Kidney (tissue), 13 donors: ENCODE measurements at regions not wholly inside any gene's neighbourhood (a gene's known extent, or its start where the extent isn't known, plus 50 kb on each side); places are given as distances from the start of the nearest gene placed in this dataset.
"Not testable (repeated sequence)": the region's sequence is repeated elsewhere in the genome, so short reads cannot be mapped to it uniquely, and the experiment has no call there.

Experiments
- DNase-seq, 5 donors: peaks; one replicate each; pipeline ENCODE4 v3.0.0-alpha.2; 2013 to 2020
- FAIRE-seq: peaks from 2 replicates; lab custom pipeline; 2012; peaks lifted over from hg19 to GRCh38; lab: Jason Lieb, UNC
- H3K27ac ChIP-seq, 2 donors: one replicate each; pipeline ENCODE4 v1.7.0; 2013; ENCODE audit warnings: low read depth in 2 of 2, low read length in 2 of 2, inconsistent platforms in 1 of 2
- H3K27me3 ChIP-seq: one replicate; pipeline ENCODE4 v1.7.1; 2013; ENCODE audit warnings: low read length, inconsistent platforms; ENCODE audit not compliant: control insufficient read depth, insufficient read depth
- H3K36me3 ChIP-seq, 3 donors: one replicate each; pipeline versions ENCODE4 v1.7.0 to v1.7.1; 2013; ENCODE audit warnings: low read length in 3 of 3, control low read depth in 1 of 3, inconsistent platforms in 1 of 3; ENCODE audit not compliant: insufficient read depth in 3 of 3, control insufficient read depth in 2 of 3
- H3K4me1 ChIP-seq, 3 donors: one replicate each; pipeline versions ENCODE4 v1.7.0 to v1.7.1; 2013; ENCODE audit warnings: low read length in 3 of 3, inconsistent platforms in 1 of 3, low read depth in 1 of 3; ENCODE audit not compliant: control insufficient read depth in 2 of 3, insufficient read depth in 2 of 3
- H3K4me3 ChIP-seq, 3 donors: one replicate each; pipeline versions ENCODE4 v1.7.0 to v1.8.1; 2013; ENCODE audit warnings: low read length in 3 of 3, control low read depth in 1 of 3, inconsistent platforms in 1 of 3
- H3K9ac ChIP-seq, 3 donors: one replicate each; pipeline versions ENCODE4 v1.7.0 to v1.7.1; 2013; ENCODE audit warnings: low read length in 3 of 3, control low read depth in 1 of 3, inconsistent platforms in 1 of 3
- H3K9me3 ChIP-seq, 3 donors: one replicate each; pipeline versions ENCODE4 v1.7.0 to v1.7.1; 2013; ENCODE audit warnings: low read length in 3 of 3, control low read depth in 1 of 3, inconsistent platforms in 1 of 3; ENCODE audit not compliant: control insufficient read depth in 2 of 3, insufficient read depth in 1 of 3
- CTCF ChIP-seq: IDR thresholded peaks from 3 replicates; pipeline ENCODE4 v1.5.1; 2012; ENCODE audit warnings: mild to moderate bottlenecking, moderate library complexity, borderline replicate concordance; ENCODE audit not compliant: insufficient read depth; ENCODE audit errors: extremely low read depth
- intact Hi-C: fragments of 100-400 bp; cut with DNase I; formaldehyde crosslinking; loops from one replicate; pipeline ENCODE4 v1.11.1; 2022
- donor health status: control.
- donor health status: control.
- donor health status: control.
- donor health status: control.
- donor health status: control.
- donor health status: DM: yes; HTN: yes; CAD: no.
- donor health status: Normal renal cell carcinoma (clear cell type).

DNA sequence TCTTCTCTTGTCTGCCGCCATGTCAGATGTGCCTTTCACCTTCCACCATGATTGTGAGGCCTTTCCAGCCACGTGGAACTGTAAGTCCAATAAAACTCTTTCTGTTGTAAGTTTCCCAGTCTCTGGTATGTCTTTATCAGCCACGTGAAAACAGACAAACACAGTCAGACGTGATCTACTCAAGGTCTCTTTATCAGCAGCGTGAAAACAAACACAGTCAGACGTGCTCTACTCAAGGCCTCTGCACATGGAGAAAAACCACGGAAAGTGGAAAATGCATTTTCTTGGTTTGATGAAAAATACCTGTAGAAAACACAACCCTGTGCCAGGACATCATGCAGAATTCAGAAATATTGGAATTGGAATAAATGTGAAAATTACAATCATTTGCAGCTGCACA lies 1115.7 kb downstream of the TMEM121 start:
- intact Hi-C loops: no loop called here
- no peak overlapping the region for H3K27ac ChIP-seq
- H3K27me3 ChIP-seq: no peaks in the 10 kb centered on the region
- no peak overlapping the region for H3K4me3 ChIP-seq
- no peaks in the 10 kb centered on the region for H3K9me3 ChIP-seq
- H3K4me1 ChIP-seq: no peaks in the 10 kb centered on the region
- no peaks in the 10 kb centered on the region for H3K36me3 ChIP-seq
- DNase-seq (no peak), FAIRE-seq (no peak)
- no peak for TF ChIP-seq CTCF
- no peak overlapping the region for H3K9ac ChIP-seq

- FAIRE-seq, H3K36me3 ChIP-seq: not testable (repeated sequence)
Measured at GRCh38 chr14:106642971-106643370, 1116.6 kb downstream of the TMEM121 start.

GRCh38 chr14:106648874-106649273 lies 1122.5 kb downstream of the TMEM121 start:
- H3K9ac ChIP-seq, H3K4me3 ChIP-seq, H3K36me3 ChIP-seq, H3K4me1 ChIP-seq, H3K27me3 ChIP-seq, intact Hi-C loops, H3K27ac ChIP-seq, H3K9me3 ChIP-seq, DNase-seq, FAIRE-seq: not testable (repeated sequence)

More at GRCh38 chr14:106642971-106643370, 1116.6 kb downstream of the TMEM121 start:
- H3K4me3 ChIP-seq, DNase-seq, H3K4me1 ChIP-seq, H3K9ac ChIP-seq, intact Hi-C loops, H3K9me3 ChIP-seq, H3K27ac ChIP-seq, H3K27me3 ChIP-seq: not testable (repeated sequence)

DNA sequence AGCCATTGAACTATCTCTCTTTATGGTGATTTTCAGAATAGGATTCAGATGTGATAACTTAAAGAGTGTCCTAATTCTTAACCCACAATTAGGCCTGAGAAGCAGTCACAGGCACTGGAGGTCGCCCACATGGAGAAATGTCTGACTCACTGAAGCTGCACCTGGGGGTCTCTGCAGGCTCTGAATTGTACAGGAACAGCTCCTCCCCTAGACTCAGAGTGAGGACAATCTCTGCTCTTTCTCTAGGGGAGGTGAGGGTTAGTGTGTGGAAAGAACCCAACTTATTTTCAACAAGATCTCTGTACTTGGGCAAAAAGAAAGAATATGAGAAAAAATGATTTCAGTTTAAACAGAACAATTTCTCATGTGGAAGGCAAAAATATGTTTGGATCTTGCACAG lies 1124.6 kb downstream of the TMEM121 start:
- Histone ChIP-seq H3K4me3 (no peak overlapping the region), H3K36me3 (no peaks in the 10 kb centered on the region), H3K9me3 (no peaks in the 10 kb centered on the region), H3K4me1 (no peaks in the 10 kb centered on the region), H3K27me3 (no peaks in the 10 kb centered on the region), H3K9ac (no peak overlapping the region), H3K27ac (no peak overlapping the region)
- FAIRE-seq (no peak), DNase-seq (no peak)
- TF ChIP-seq CTCF: no peak
- intact Hi-C loops: no loop called here

- no peaks in the 10 kb centered on the region for H3K27me3 ChIP-seq
- intact Hi-C loops: no loop called here
- H3K9ac ChIP-seq: no peak overlapping the region
- DNase-seq (no peak), FAIRE-seq (no peak)
- H3K36me3 ChIP-seq: no peaks in the 10 kb centered on the region
- no peaks in the 10 kb centered on the region for H3K9me3 ChIP-seq
- no peak overlapping the region for H3K27ac ChIP-seq
- H3K4me1 ChIP-seq: no peaks in the 10 kb centered on the region
- TF ChIP-seq CTCF: no peak
- H3K4me3 ChIP-seq: no peak overlapping the region
Measured at GRCh38 chr14:106652494-106652893, 1126.1 kb downstream of the TMEM121 start.
